ENCODE measurements at regions not wholly inside any gene's neighbourhood (a gene's known extent, or its start where the extent isn't known, plus 50 kb on each side); places are given as distances from the start of the nearest gene placed in this dataset.

DNA sequence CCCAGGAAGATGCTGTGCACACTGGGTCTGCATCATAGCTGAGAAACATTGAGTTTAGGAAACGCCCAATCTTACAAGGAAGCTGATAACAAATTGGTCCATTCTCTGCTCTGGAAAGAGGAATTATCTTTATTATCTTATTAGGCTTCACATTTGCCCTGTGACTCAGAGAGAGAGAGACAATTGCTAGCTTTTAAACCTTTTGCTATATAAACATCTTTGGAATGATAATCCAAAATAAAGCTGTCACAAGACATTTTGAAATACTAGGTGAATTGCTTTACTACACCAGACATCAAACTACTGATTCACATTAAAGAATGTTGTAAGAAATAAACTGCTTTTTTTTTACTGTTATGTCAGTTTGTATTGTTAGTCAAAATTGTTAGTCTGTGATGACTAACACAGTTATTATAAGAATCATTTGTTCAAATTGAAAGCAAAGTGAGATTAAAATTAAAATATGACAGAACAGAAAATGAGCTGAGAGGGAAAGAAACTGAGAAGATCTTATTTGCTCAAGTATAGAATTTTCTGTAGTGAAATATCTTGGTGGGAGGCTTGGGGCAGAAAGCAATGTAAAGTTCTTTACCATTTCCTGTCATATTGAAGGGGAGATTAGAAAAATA lies 765.4 kb upstream of the PCDH10 start:
- DNase-seq (ENCODE audit: low read depth) = no peak
- TF ChIP-seq, protein P1, sequence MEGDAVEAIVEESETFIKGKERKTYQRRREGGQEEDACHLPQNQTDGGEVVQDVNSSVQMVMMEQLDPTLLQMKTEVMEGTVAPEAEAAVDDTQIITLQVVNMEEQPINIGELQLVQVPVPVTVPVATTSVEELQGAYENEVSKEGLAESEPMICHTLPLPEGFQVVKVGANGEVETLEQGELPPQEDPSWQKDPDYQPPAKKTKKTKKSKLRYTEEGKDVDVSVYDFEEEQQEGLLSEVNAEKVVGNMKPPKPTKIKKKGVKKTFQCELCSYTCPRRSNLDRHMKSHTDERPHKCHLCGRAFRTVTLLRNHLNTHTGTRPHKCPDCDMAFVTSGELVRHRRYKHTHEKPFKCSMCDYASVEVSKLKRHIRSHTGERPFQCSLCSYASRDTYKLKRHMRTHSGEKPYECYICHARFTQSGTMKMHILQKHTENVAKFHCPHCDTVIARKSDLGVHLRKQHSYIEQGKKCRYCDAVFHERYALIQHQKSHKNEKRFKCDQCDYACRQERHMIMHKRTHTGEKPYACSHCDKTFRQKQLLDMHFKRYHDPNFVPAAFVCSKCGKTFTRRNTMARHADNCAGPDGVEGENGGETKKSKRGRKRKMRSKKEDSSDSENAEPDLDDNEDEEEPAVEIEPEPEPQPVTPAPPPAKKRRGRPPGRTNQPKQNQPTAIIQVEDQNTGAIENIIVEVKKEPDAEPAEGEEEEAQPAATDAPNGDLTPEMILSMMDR (conservative IDR thresholded peaks at IDR 0.05; ENCODE audit: control insufficient read depth, insufficient read depth, low read depth, low read length) = no peak
- no peak overlapping the region for H3K4me3 ChIP-seq (ENCODE audit: control insufficient read depth, low read depth, low read length)

DNA sequence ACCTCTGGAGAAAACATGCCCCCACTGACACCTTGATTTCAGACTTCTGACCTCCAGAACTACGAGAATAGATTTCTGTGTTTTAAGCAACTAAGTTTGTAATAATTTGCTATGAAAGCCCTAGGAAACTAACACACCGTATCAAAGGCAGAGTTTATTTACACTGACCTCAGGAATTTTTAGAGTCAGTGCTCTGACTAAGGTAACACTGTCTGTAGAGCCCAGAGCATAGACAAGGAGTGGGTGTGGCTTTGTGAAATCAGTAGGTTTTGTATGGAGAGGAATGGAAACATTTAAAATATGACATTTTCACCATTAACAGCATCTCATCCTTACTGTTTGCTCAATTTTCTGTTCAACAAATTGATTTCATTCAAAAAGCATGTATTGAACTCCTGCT lies 764.4 kb upstream of the PCDH10 start:
- no peak overlapping the region for H3K4me3 ChIP-seq (ENCODE audit: control insufficient read depth, low read depth, low read length)
- TF ChIP-seq, protein P1 (conservative IDR thresholded peaks at IDR 0.05; ENCODE audit: control insufficient read depth, insufficient read depth, low read depth, low read length) = no peak
- no peak for DNase-seq (ENCODE audit: low read depth)

DNA sequence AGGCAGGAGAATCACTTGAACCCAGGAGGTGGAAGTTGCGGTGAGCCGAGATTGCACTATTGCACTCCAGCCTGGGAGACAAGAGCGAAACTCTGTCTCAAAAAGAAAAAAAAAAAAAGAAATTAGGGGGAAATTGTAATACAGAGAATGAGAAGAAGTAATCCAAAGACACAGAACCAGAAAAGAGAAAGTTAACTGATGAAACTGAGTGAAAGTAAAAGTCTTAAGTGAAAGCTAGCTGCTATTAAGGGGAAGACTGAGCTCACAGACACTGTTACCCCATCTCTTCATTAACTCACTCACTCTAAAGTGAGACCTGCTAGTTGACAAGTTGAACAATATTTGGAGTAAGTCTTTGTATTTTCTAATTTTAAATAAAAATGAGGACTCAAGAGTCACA lies 763.0 kb upstream of the PCDH10 start:
- no peak overlapping the region for H3K4me3 ChIP-seq (ENCODE audit: control insufficient read depth, low read depth, low read length)
- no peak for DNase-seq (ENCODE audit: low read depth)
- TF ChIP-seq, protein P1 (conservative IDR thresholded peaks at IDR 0.05; ENCODE audit: control insufficient read depth, insufficient read depth, low read depth, low read length) = no peak

DNA sequence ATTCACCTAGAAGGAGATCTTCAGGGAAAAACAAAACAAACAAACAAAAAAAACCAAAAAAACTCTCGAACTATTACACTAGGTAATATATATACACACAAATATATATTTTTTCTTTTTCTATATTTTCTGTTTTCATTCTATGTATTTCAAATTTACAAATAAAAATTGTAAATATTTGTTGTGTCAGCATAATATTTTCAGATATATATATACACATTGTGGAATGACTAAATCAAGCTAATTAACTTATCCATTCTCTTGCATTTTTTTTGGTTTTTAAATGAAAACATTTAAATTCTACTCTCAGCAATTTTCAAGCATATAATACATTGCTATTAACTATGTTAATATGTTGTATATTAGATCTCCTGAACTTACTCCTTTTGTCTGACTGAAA lies 762.0 kb upstream of the PCDH10 start:
- TF ChIP-seq, protein P1 (conservative IDR thresholded peaks at IDR 0.05; ENCODE audit: control insufficient read depth, insufficient read depth, low read depth, low read length) = no peak
- no peak for DNase-seq (ENCODE audit: low read depth)
- no peak overlapping the region for H3K4me3 ChIP-seq (ENCODE audit: control insufficient read depth, low read depth, low read length)

DNA sequence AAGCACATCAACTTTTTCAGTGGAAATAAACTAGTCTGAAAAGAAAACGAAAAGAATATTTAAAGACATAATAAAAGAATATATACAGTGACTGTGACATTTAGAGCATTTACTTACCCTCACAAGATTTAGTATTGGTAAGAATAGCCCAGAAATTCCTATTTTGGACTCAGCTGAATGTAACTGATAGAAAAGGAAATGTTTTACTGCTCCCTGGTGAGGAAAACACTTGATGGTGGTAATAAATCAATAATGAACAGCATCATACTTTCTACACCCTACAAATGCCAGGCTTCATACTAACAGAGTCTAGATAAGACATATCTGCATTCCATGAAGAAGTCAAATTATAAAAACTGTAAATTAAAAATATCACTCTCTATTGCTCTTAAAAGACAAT lies 753.5 kb upstream of the PCDH10 start:
- TF ChIP-seq, protein P1 (conservative IDR thresholded peaks at IDR 0.05; ENCODE audit: control insufficient read depth, insufficient read depth, low read depth, low read length) = no peak
- H3K4me3 ChIP-seq (ENCODE audit: control insufficient read depth, low read depth, low read length) = no peak overlapping the region

DNA sequence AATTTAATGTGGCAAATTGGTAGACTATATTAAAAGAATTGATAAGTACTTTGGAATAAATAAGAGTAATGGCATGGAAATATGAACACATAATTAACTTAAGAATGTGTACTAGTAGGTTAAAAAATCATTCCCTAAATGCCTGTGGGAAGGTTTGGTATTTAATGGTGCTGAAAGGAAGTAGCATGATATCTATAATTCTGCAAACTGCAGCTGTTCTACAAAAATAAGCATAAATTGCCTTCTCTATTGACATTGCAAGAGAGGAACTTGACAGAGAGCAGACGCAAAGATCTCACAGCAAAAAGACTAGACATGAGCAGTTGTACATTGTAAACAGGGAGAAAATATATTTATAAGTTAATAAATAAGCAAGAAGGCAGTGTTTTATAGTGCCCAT lies 752.5 kb upstream of the PCDH10 start:
- no peak overlapping the region for H3K4me3 ChIP-seq (ENCODE audit: control insufficient read depth, low read depth, low read length)
- no peak for DNase-seq (ENCODE audit: low read depth)
- TF ChIP-seq, protein P1 (conservative IDR thresholded peaks at IDR 0.05; ENCODE audit: control insufficient read depth, insufficient read depth, low read depth, low read length) = no peak

More for the DNA sequence above, 753.5 kb upstream of the PCDH10 start:
- DNase-seq (ENCODE audit: low read depth) = no peak

DNA sequence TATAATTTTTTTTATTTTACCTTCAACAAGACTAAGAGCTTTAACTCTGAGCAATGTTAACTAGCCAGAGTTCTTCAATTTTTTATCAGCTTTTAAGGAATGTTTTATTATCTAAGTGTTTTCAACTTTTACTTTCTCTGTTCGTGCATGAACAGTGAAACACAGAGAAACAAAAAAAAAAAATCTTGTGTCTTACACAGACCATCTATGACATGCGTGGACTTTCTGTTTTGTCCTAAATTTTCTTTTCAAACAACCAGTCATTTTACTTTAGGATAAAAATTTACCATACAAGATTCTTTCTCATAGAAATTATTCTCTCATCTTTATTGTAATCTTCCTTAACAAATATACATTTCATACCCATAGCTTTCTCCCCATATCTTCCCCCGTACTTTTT lies 731.9 kb upstream of the PCDH10 start:
- no peak overlapping the region for H3K4me3 ChIP-seq (ENCODE audit: control insufficient read depth, low read depth, low read length)
- DNase-seq (ENCODE audit: low read depth) = peak; percentile 0
- TF ChIP-seq, protein P1 (conservative IDR thresholded peaks at IDR 0.05; ENCODE audit: control insufficient read depth, insufficient read depth, low read depth, low read length) = no peak

All from fibroblast of mammary gland (primary cell).